ENCODE measurements at regions not wholly inside any gene's neighbourhood (a gene's known extent, or its start where the extent isn't known, plus 50 kb on each side); places are given as distances from the start of the nearest gene placed in this dataset.

GRCh38 chr1:55723001-55723400 lies 507.8 kb upstream of the USP24 start:
- TF ChIP-seq, protein P1, sequence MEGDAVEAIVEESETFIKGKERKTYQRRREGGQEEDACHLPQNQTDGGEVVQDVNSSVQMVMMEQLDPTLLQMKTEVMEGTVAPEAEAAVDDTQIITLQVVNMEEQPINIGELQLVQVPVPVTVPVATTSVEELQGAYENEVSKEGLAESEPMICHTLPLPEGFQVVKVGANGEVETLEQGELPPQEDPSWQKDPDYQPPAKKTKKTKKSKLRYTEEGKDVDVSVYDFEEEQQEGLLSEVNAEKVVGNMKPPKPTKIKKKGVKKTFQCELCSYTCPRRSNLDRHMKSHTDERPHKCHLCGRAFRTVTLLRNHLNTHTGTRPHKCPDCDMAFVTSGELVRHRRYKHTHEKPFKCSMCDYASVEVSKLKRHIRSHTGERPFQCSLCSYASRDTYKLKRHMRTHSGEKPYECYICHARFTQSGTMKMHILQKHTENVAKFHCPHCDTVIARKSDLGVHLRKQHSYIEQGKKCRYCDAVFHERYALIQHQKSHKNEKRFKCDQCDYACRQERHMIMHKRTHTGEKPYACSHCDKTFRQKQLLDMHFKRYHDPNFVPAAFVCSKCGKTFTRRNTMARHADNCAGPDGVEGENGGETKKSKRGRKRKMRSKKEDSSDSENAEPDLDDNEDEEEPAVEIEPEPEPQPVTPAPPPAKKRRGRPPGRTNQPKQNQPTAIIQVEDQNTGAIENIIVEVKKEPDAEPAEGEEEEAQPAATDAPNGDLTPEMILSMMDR (IDR thresholded peaks at IDR 0.05), result no peak
- no peak for TF ChIP-seq POLR2A (IDR thresholded peaks at IDR 0.05)
